Osteocyte (in vitro differentiated cells): ENCODE measurements at regions not wholly inside any gene's neighbourhood (a gene's known extent, or its start where the extent isn't known, plus 50 kb on each side); places are given as distances from the start of the nearest gene placed in this dataset.

Source experiments
- DNase-seq: peaks from one replicate; pipeline ENCODE4 v3.0.0; 2021; ENCODE audit warnings: mixed read lengths; ENCODE audit not compliant: unreplicated experiment; ENCODE audit errors: extremely low spot score
- H3K27ac Mint-ChIP-seq: one replicate; pipeline ENCODE4 v1.8.0; 2021; ENCODE audit warnings: mild to moderate bottlenecking, mixed read lengths; ENCODE audit not compliant: unreplicated experiment
- H3K27me3 Mint-ChIP-seq: one replicate; pipeline ENCODE4 v1.8.0; 2021; ENCODE audit warnings: mixed read lengths; ENCODE audit not compliant: unreplicated experiment
- H3K36me3 Mint-ChIP-seq: one replicate; pipeline ENCODE4 v1.8.0; 2021; ENCODE audit warnings: mixed read lengths; ENCODE audit not compliant: unreplicated experiment
- H3K4me1 Mint-ChIP-seq: one replicate; pipeline ENCODE4 v1.8.0; 2021; ENCODE audit warnings: mixed read lengths; ENCODE audit not compliant: unreplicated experiment
- H3K4me3 Mint-ChIP-seq: one replicate; pipeline ENCODE4 v1.8.0; 2021; ENCODE audit warnings: mild to moderate bottlenecking, moderate library complexity, mixed read lengths; ENCODE audit not compliant: unreplicated experiment
- H3K9me3 Mint-ChIP-seq: one replicate; pipeline ENCODE4 v1.8.0; 2021; ENCODE audit warnings: mixed read lengths; ENCODE audit not compliant: unreplicated experiment
- TF ChIP-seq, protein P1 (sequence below): fragments of 200-600 bp; sonication (generic); IDR thresholded peaks from 2 replicates; pipeline ENCODE4 v1.5.0; 2021; ENCODE audit warnings: antibody characterized with exemption, mild to moderate bottlenecking, moderate library complexity

DNA sequence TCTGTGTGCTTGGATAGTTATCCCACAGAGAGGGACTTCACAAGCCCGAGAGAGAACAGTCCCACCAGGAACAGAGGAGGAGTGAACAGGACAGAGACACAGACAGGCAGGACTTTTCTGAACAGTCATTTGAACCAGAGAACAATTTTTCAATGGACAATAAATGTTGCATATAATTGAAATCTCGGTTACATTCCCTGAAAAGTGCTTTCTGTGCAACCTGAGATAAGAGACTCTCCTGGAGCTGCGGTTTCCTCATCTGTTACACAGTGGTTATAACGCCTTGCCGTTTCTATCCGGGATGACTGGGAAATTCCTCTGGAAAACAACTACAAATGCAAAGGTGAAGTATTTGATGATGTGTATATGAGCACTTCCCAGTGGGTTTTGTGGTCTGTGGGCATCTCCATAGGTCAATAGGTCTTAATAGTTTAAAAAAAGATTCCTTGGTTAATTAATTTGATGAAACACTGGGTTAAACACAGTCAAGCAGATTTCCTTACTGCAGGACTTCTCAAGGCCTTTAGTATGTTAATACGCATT, 87.2 kb upstream of the HPCAL1 start:
- TF ChIP-seq, protein P1, sequence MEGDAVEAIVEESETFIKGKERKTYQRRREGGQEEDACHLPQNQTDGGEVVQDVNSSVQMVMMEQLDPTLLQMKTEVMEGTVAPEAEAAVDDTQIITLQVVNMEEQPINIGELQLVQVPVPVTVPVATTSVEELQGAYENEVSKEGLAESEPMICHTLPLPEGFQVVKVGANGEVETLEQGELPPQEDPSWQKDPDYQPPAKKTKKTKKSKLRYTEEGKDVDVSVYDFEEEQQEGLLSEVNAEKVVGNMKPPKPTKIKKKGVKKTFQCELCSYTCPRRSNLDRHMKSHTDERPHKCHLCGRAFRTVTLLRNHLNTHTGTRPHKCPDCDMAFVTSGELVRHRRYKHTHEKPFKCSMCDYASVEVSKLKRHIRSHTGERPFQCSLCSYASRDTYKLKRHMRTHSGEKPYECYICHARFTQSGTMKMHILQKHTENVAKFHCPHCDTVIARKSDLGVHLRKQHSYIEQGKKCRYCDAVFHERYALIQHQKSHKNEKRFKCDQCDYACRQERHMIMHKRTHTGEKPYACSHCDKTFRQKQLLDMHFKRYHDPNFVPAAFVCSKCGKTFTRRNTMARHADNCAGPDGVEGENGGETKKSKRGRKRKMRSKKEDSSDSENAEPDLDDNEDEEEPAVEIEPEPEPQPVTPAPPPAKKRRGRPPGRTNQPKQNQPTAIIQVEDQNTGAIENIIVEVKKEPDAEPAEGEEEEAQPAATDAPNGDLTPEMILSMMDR = no peak
- H3K36me3 Mint-ChIP-seq = no peaks in the 10 kb centered on the region
- H3K4me1 Mint-ChIP-seq = peaks cover 2% of the 10 kb centered on the region
- H3K27ac Mint-ChIP-seq = no peak overlapping the region
- H3K4me3 Mint-ChIP-seq = no peak overlapping the region
- no peaks in the 10 kb centered on the region for H3K9me3 Mint-ChIP-seq
- H3K27me3 Mint-ChIP-seq = no peaks in the 10 kb centered on the region
- no peak for DNase-seq

DNA sequence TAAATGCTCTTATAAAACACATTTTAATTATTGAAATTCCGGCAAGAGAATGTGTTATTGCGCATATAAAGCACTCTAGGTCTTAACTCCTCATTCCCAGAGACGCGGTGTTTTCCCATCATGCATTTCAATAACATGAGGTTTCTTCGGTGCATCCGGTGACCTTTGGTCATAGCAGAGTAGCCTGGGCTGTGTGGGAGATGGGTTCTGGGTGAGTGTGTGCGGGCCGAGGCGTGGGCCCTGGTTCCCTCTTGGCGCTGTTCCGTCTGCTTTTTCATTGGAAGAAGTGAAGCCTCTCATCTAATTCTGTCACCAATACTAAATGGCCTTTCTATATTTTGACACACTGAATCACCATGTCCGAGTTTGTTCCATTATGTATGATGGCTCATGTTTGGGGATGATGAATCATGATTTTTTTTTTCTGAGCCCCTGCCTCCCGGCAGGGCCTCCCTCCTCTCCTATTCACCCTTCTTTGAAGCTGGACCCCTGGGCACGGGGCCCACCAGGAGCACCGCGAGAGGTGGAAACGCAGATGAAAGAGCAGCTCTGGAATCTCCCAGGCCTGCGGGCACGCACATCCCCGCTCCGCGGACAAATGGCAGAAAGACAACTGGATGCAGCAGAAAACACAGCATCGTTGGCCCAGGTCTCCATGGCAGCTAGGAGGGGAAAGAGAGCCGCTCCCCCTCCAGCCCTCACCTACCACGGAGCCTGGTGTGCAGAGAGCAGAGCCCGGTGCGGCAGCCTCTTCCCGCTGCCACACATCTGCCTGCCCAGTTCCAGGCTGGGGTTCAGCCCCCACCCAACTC, 85.8 kb upstream of the HPCAL1 start:
- Mint-ChIP-seq H3K4me3 (no peak overlapping the region), H3K27ac (no peak overlapping the region), H3K36me3 (no peaks in the 10 kb centered on the region), H3K4me1 (peaks cover 15% of the 10 kb centered on the region), H3K9me3 (no peaks in the 10 kb centered on the region), H3K27me3 (peaks cover 3% of the 10 kb centered on the region)
- TF ChIP-seq, protein P1 = no peak
- no peak for DNase-seq

DNA sequence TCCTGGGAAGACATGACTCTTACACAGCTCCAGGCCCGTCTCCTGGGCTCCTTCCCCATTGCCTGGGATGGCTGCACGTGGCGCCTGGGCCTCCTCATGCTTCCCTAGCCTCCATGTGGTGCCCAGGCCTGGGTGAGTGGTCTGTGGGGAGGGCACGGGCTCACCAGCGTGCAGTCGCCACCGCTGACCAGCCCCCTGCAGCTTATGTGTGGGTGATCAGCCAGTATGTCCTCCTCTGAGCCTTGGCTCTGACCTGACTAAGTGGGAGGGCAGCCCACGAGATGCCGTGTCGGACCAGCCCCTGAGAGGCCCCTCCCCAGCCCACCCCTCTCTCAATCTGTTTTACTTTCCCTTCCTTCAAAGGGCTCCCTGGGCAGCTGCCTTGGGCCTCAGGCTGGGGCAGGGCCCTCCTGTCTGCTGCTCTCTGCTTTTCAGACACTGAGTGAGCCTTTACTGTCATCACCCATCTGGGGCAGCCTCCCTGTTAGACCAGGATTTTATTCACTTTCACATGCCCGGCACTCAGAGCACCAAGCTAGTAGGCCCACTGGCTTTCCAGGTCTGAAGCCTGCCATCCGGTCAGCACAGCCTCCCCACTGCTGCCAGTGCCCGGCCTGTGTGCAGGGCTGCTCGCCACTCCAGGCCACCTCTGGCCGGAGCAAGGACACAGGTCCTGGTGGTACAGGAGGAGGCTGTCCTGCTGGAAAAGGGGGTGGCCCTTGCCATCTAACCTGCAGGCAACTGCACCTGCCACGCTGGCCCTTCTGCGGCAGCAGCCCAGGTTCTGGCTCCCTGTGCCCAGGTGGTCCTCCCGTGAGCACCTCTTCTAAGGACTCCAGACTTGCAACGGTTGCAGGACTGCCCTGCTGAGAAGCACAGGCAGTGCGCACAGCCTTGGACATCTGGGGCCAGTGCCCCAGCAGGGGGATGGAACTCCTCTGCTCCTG, 84.9 kb upstream of the HPCAL1 start:
- DNase-seq = no peak
- Mint-ChIP-seq H3K27ac (no peak overlapping the region), H3K9me3 (no peaks in the 10 kb centered on the region), H3K4me1 (peaks cover 16% of the 10 kb centered on the region), H3K36me3 (no peaks in the 10 kb centered on the region), H3K27me3 (peaks cover 3% of the 10 kb centered on the region), H3K4me3 (no peak overlapping the region)
- TF ChIP-seq, protein P1 = no peak

DNA sequence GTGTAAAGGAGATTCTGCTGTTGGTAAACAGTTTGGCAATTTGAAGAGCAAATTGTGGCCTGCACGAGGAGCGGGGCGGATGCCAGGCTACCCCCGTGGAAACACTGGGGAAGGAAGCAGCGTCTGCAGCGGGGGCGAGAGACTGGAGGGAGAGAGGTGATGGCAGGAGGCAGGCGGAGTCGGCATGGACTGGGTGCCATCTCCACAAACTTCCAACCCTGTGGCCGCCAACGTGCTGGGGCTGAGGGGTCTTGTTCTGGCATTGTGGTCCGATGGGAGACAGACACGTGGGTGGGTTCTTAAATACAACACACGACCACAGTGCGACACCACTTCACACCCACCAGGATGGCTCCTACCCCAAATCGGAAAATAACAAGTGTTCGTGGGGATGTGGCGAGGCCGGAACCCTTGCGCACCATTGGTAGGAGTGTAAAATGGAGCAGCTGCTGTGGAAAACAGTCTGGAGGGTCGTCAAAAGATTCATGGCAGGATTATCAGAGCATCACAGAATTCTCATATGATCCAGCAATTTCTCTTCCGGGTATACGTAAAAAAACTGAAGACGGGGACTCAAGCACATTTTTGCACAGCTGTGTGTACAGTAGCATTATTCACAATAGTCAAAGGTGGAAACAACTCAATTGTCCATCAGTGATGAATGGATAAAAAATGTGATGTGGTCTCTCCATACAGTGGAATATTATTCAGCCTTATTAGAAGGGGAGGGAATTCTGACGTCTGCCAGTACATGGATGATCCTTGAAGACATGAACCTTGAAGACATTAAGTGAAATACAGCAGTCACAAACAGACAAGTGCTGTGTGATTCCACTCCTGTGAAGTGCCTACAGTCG, 82.4 kb upstream of the HPCAL1 start:
- no peak overlapping the region for H3K4me3 Mint-ChIP-seq
- TF ChIP-seq, protein P1 = no peak
- H3K9me3 Mint-ChIP-seq = no peaks in the 10 kb centered on the region
- no peak for DNase-seq
- H3K4me1 Mint-ChIP-seq = peaks cover 16% of the 10 kb centered on the region
- no peaks in the 10 kb centered on the region for H3K36me3 Mint-ChIP-seq
- no peak overlapping the region for H3K27ac Mint-ChIP-seq
- peaks cover 3% of the 10 kb centered on the region for H3K27me3 Mint-ChIP-seq
